PC-9 (cell line): ENCODE measurements at regions not wholly inside any gene's neighbourhood (a gene's known extent, or its start where the extent isn't known, plus 50 kb on each side); places are given as distances from the start of the nearest gene placed in this dataset.

Experiments
- BruUV-seq: library from RNA; stranded (reverse); fragments of 400-500 nt; replicated peaks from 2 replicates; lab custom pipeline; 2021; lab: Mats Ljungman, UMichigan
- CTCF ChIA-PET: fragments of 300-600 bp; sonication (Branson Sonifier 250); formaldehyde crosslinking; loops from one replicate; lab custom pipeline; 2022; ENCODE audit warnings: antibody characterized with exemption; lab: Charles Lee
- POLR2A ChIA-PET: fragments of 300-600 bp; sonication (Branson Sonifier 250); formaldehyde crosslinking; loops from one replicate; lab custom pipeline; 2022; ENCODE audit warnings: antibody characterized with exemption; ENCODE audit not compliant: unreplicated experiment; lab: Charles Lee
- DNase-seq, 2 experiments: peaks; one replicate each; pipeline versions ENCODE4 v3.0.0 to v3.0.0-alpha.2; 2015 to 2022; ENCODE audit warnings: mixed read lengths in 1 of 2
- H2AFZ ChIP-seq: fragments of 200-600 bp; sonication (generic); 2 replicates; pipeline ENCODE4 v1.8.1; 2017; ENCODE audit warnings: antibody characterized with exemption
- H3F3A ChIP-seq: fragments of 200-600 bp; sonication (generic); 2 replicates; pipeline ENCODE4 v1.8.1; 2017; ENCODE audit warnings: antibody characterized with exemption, mild to moderate bottlenecking, low read depth; ENCODE audit not compliant: insufficient read depth
- H3K27ac ChIP-seq: fragments of 200-600 bp; sonication (generic); 2 replicates; pipeline ENCODE4 v1.6.1; 2016; ENCODE audit warnings: mixed run types
- H3K27me3 ChIP-seq: fragments of 200-600 bp; sonication (generic); 2 replicates; pipeline ENCODE4 v1.6.1; 2016; ENCODE audit warnings: low read depth, mixed run types; ENCODE audit not compliant: insufficient read depth
- H3K36me3 ChIP-seq: fragments of 200-600 bp; sonication (generic); 2 replicates; pipeline ENCODE4 v1.6.1; 2016; ENCODE audit warnings: low read depth, mixed run types
- H3K4me1 ChIP-seq: fragments of 200-600 bp; sonication (generic); replicated peaks from 2 replicates; pipeline ENCODE4 v1.6.1; 2016; ENCODE audit warnings: mixed run types; ENCODE audit not compliant: insufficient read depth
- H3K4me2 ChIP-seq: fragments of 200-600 bp; sonication (generic); 2 replicates; pipeline ENCODE4 v1.6.1; 2017; ENCODE audit warnings: mixed run types
- H3K4me3 ChIP-seq: fragments of 200-600 bp; sonication (generic); 2 replicates; pipeline ENCODE4 v1.6.1; 2016; ENCODE audit warnings: mixed run types
- H3K79me2 ChIP-seq: fragments of 200-600 bp; sonication (generic); 2 replicates; pipeline ENCODE4 v1.6.1; 2017; ENCODE audit warnings: low read depth, mixed run types
- H3K9me2 ChIP-seq: fragments of 200-600 bp; sonication (generic); 2 replicates; pipeline ENCODE4 v1.8.1; 2017; ENCODE audit warnings: mild to moderate bottlenecking; ENCODE audit not compliant: insufficient read depth
- H3K9me3 ChIP-seq: fragments of 200-600 bp; sonication (generic); 2 replicates; pipeline ENCODE4 v1.8.1; 2016; ENCODE audit warnings: low read depth; ENCODE audit not compliant: insufficient read depth
- H4K20me1 ChIP-seq: fragments of 200-600 bp; sonication (generic); 2 replicates; pipeline ENCODE4 v1.8.1; 2017; ENCODE audit not compliant: insufficient read depth
- CTCF ChIP-seq: fragments of 200-600 bp; sonication (generic); conservative IDR thresholded peaks from 2 replicates; pipeline ENCODE4 v1.6.1; 2017; ENCODE audit warnings: mixed run types, antibody characterized with exemption, mild to moderate bottlenecking, moderate library complexity
- EZH2 ChIP-seq: fragments of 200-600 bp; sonication (generic); IDR thresholded peaks from 2 replicates; pipeline ENCODE4 v1.8.0; 2017; ENCODE audit warnings: antibody characterized with exemption, low read depth
- intact Hi-C: fragments of 100-400 bp; cut with micrococcal nuclease; formaldehyde crosslinking; loops from one replicate; pipeline ENCODE4 v1.10.0; 2022; ENCODE audit not compliant: unreplicated experiment

- BruUV-seq: no TSS peak
- H3K27ac ChIP-seq: no peak overlapping the region
- H3K79me2 ChIP-seq: no peaks in the 10 kb centered on the region
- peak overlapping the region; percentile 5; the same call in 1 of the 2 replicates for H3K4me2 ChIP-seq
- peaks cover 12% of the 10 kb centered on the region; the same call in 1 of the 2 replicates for H3K4me1 ChIP-seq
- no peaks in the 10 kb centered on the region; the same call in 1 of the 2 replicates for H3K9me3 ChIP-seq
- no peak overlapping the region for H3K4me3 ChIP-seq
- H3F3A ChIP-seq: no peaks in the 10 kb centered on the region
- intact Hi-C loops: no loop called here
- no peaks in the 10 kb centered on the region for H3K36me3 ChIP-seq
- H3K9me2 ChIP-seq: no peaks in the 10 kb centered on the region
- no peak for TF ChIP-seq CTCF
- TF ChIP-seq EZH2: no peak
- CTCF ChIA-PET: no interaction called here
- POLR2A ChIA-PET: no interaction called here
- no peak for DNase-seq
- no peaks in the 10 kb centered on the region for H3K27me3 ChIP-seq
- no peaks in the 10 kb centered on the region for H4K20me1 ChIP-seq
- no peak overlapping the region for H2AFZ ChIP-seq
Measured at GRCh38 chr11:92322225-92322624, 97.6 kb downstream of the FAT3 start.

DNA sequence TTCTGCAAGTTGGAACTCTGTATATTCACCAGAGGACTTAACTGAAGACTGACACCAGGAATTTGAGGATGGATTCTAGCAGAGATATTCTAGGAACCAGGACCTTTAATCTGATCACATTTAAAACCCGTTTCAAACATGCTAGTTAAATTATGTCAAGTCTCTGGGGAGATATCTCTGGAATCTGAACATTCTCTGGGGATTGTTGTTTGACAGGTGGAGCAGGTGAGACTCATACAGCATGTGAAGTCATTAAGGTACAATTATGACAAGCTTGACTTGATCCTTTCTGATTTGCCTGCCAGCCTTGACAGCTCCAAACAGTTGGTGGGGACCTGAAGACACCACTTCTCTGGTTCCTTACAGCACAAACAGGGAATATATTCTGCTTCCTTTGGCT is 100.3 kb downstream of the FAT3 start:
- TF ChIP-seq CTCF (no peak), EZH2 (no peak)
- Histone ChIP-seq H3K4me2 (no peak overlapping the region), H3K9me3 (no peaks in the 10 kb centered on the region; the same call in 1 of the 2 replicates), H3K9me2 (no peaks in the 10 kb centered on the region), H3K27me3 (no peaks in the 10 kb centered on the region), H2AFZ (no peak overlapping the region), H3K36me3 (no peaks in the 10 kb centered on the region), H3F3A (peaks cover 2% of the 10 kb centered on the region; the same call in 1 of the 2 replicates), H3K27ac (no peak overlapping the region), H3K79me2 (no peaks in the 10 kb centered on the region), H3K4me1 (peaks cover 15% of the 10 kb centered on the region), H4K20me1 (no peaks in the 10 kb centered on the region), H3K4me3 (no peak overlapping the region)
- intact Hi-C loops: no loop called here
- BruUV-seq: no TSS peak
- peak in 1 of 2 experiments; percentile 50 for DNase-seq
- CTCF ChIA-PET: no interaction called here
- POLR2A ChIA-PET: no interaction called here

DNA sequence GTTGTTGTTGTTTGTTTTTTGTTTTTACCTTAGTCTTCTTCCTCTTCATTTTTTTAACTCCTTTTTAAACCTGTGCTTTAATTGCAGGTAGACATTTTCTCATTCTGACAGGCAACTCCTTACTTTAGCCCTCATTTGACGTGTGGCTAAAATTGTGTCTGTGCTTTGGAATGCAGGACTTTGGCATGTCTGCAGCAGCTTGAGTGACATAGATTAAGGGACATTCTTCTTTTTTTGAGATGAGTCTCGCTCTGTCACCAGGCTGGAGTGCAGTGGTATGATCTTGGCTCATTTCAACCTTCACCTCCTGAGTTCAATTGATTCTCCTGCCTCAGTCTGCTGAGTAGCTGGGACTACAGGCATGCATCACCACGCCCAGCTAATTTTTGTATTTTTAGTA is 100.8 kb downstream of the FAT3 start:
- ChIA-PET CTCF (no interaction called here), POLR2A (no interaction called here)

More for the DNA sequence above, 100.8 kb downstream of the FAT3 start:
- Histone ChIP-seq H2AFZ (no peak overlapping the region), H3K27me3 (no peaks in the 10 kb centered on the region), H3K79me2 (no peaks in the 10 kb centered on the region), H3K9me2 (no peaks in the 10 kb centered on the region), H3K4me1 (peaks cover 19% of the 10 kb centered on the region), H3F3A (peaks cover 7% of the 10 kb centered on the region; the same call in 1 of the 2 replicates), H3K27ac (no peak overlapping the region), H3K36me3 (no peaks in the 10 kb centered on the region), H3K4me3 (no peak overlapping the region), H3K9me3 (no peaks in the 10 kb centered on the region; the same call in 1 of the 2 replicates), H4K20me1 (no peaks in the 10 kb centered on the region), H3K4me2 (no peak overlapping the region)
- no peak for TF ChIP-seq EZH2
- TF ChIP-seq CTCF: no peak
- no peak for DNase-seq
- no TSS peak for BruUV-seq
- intact Hi-C loops: no loop called here
